A549 (cell line): ENCODE measurements at regions not wholly inside any gene's neighbourhood (a gene's known extent, or its start where the extent isn't known, plus 50 kb on each side); places are given as distances from the start of the nearest gene placed in this dataset.

Source experiments
- CHD2 ChIP-seq: fragments of 150-350 bp; IDR thresholded peaks from 2 replicates; pipeline ENCODE4 v1.6.1; 2014; ENCODE audit warnings: low read length; ENCODE audit not compliant: partially characterized antibody
- MYC ChIP-seq: IDR thresholded peaks from 2 replicates; pipeline ENCODE4 v1.6.1; 2012; ENCODE audit warnings: mild to moderate bottlenecking, inconsistent platforms, low read length, improper control_type of control experiment, borderline replicate concordance
- POLR2AphosphoS2 ChIP-seq: conservative IDR thresholded peaks from 2 replicates; pipeline ENCODE4 v1.6.1; 2012; ENCODE audit warnings: low read length, improper control_type of control experiment, inconsistent platforms
- TF ChIP-seq, protein P1 (sequence below): IDR thresholded peaks from 2 replicates; pipeline ENCODE4 v1.6.1; 2012
- TF ChIP-seq, protein P2 (sequence below): fragments of >200 bp; sonication (Bioruptor Twin); formaldehyde crosslinking; IDR thresholded peaks from 3 replicates; pipeline ENCODE4 v1.5.1; 2016
- TF ChIP-seq, protein P3 (sequence below): fragments of >200 bp; sonication (Bioruptor Twin); formaldehyde crosslinking; IDR thresholded peaks from 3 replicates; pipeline ENCODE4 v1.6.1; 2016

GRCh38 chr5:88377240-88377639 is 108.6 kb upstream of the TMEM161B start:
- TF ChIP-seq, protein P1, sequence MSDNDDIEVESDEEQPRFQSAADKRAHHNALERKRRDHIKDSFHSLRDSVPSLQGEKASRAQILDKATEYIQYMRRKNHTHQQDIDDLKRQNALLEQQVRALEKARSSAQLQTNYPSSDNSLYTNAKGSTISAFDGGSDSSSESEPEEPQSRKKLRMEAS: no peak
- TF ChIP-seq, protein P2, sequence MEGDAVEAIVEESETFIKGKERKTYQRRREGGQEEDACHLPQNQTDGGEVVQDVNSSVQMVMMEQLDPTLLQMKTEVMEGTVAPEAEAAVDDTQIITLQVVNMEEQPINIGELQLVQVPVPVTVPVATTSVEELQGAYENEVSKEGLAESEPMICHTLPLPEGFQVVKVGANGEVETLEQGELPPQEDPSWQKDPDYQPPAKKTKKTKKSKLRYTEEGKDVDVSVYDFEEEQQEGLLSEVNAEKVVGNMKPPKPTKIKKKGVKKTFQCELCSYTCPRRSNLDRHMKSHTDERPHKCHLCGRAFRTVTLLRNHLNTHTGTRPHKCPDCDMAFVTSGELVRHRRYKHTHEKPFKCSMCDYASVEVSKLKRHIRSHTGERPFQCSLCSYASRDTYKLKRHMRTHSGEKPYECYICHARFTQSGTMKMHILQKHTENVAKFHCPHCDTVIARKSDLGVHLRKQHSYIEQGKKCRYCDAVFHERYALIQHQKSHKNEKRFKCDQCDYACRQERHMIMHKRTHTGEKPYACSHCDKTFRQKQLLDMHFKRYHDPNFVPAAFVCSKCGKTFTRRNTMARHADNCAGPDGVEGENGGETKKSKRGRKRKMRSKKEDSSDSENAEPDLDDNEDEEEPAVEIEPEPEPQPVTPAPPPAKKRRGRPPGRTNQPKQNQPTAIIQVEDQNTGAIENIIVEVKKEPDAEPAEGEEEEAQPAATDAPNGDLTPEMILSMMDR: no peak
- TF ChIP-seq, protein P3, sequence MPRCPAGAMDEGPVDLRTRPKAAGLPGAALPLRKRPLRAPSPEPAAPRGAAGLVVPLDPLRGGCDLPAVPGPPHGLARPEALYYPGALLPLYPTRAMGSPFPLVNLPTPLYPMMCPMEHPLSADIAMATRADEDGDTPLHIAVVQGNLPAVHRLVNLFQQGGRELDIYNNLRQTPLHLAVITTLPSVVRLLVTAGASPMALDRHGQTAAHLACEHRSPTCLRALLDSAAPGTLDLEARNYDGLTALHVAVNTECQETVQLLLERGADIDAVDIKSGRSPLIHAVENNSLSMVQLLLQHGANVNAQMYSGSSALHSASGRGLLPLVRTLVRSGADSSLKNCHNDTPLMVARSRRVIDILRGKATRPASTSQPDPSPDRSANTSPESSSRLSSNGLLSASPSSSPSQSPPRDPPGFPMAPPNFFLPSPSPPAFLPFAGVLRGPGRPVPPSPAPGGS: no peak
- TF ChIP-seq POLR2AphosphoS2 (no peak), CHD2 (no peak), MYC (no peak)
